ENCODE measurements at regions not wholly inside any gene's neighbourhood (a gene's known extent, or its start where the extent isn't known, plus 50 kb on each side); places are given as distances from the start of the nearest gene placed in this dataset.

- no peaks in the 10 kb centered on the region for H3K36me3 ChIP-seq (ENCODE audit: control insufficient read depth, insufficient read depth, low read length)
- no peak for TF ChIP-seq CTCF (IDR thresholded peaks at IDR 0.05; ENCODE audit: insufficient read depth, low read depth, low read length)
- H3K4me3 ChIP-seq (ENCODE audit: low read depth, low read length), result no peak overlapping the region
- H3K27me3 ChIP-seq (ENCODE audit: control insufficient read depth, insufficient read depth, low read length), result no peaks in the 10 kb centered on the region
- ChIA-PET POLR2A (no interaction called here), CTCF (no interaction called here)
- DNase-seq (ENCODE audit: low read depth), result no peak
These were observed 444.6 kb downstream of the GASK1B start for GRCh38 chr4:157728215-157728614.

GRCh38 chr4:157727163-157727562 is 445.7 kb downstream of the GASK1B start:
- Histone ChIP-seq H3K36me3 (ENCODE audit: control insufficient read depth, insufficient read depth, low read length) (no peaks in the 10 kb centered on the region), H3K4me3 (ENCODE audit: low read depth, low read length) (no peak overlapping the region), H3K27me3 (ENCODE audit: control insufficient read depth, insufficient read depth, low read length) (no peaks in the 10 kb centered on the region)
- ChIA-PET POLR2A (no interaction called here), CTCF (no interaction called here)
- DNase-seq (ENCODE audit: low read depth), result no peak
- no peak for TF ChIP-seq CTCF (IDR thresholded peaks at IDR 0.05; ENCODE audit: insufficient read depth, low read depth, low read length)

- POLR2A ChIA-PET, result no interaction called here
- no peak overlapping the region for H3K4me3 ChIP-seq (ENCODE audit: low read depth, low read length)
- TF ChIP-seq CTCF (IDR thresholded peaks at IDR 0.05; ENCODE audit: insufficient read depth, low read depth, low read length), result no peak
- H3K36me3 ChIP-seq (ENCODE audit: control insufficient read depth, insufficient read depth, low read length), result no peaks in the 10 kb centered on the region
- no peaks in the 10 kb centered on the region for H3K27me3 ChIP-seq (ENCODE audit: control insufficient read depth, insufficient read depth, low read length)
- no peak for DNase-seq (ENCODE audit: low read depth)
- CTCF ChIA-PET, result no interaction called here
These were observed 450.7 kb downstream of the GASK1B start for GRCh38 chr4:157722146-157722545.

- Histone ChIP-seq H3K4me3 (ENCODE audit: low read depth, low read length) (no peak overlapping the region), H3K36me3 (ENCODE audit: control insufficient read depth, insufficient read depth, low read length) (no peaks in the 10 kb centered on the region), H3K27me3 (ENCODE audit: control insufficient read depth, insufficient read depth, low read length) (no peaks in the 10 kb centered on the region)
- no peak for DNase-seq (ENCODE audit: low read depth)
- no peak for TF ChIP-seq CTCF (IDR thresholded peaks at IDR 0.05; ENCODE audit: insufficient read depth, low read depth, low read length)
- CTCF ChIA-PET, result no interaction called here
- POLR2A ChIA-PET, result no interaction called here
These were observed 459.5 kb downstream of the GASK1B start for GRCh38 chr4:157713342-157713741.

GRCh38 chr4:157706155-157706554 is 466.7 kb downstream of the GASK1B start:
- CTCF ChIA-PET, result no interaction called here
- no peaks in the 10 kb centered on the region for H3K27me3 ChIP-seq (ENCODE audit: control insufficient read depth, insufficient read depth, low read length)
- H3K36me3 ChIP-seq (ENCODE audit: control insufficient read depth, insufficient read depth, low read length), result no peaks in the 10 kb centered on the region
- no peak for DNase-seq (ENCODE audit: low read depth)
- H3K4me3 ChIP-seq (ENCODE audit: low read depth, low read length), result no peak overlapping the region
- no peak for TF ChIP-seq CTCF (IDR thresholded peaks at IDR 0.05; ENCODE audit: insufficient read depth, low read depth, low read length)
- POLR2A ChIA-PET, result no interaction called here

Data from BJ (cell line).